Peyer's patch (tissue), 4 donors: ENCODE measurements at regions not wholly inside any gene's neighbourhood (a gene's known extent, or its start where the extent isn't known, plus 50 kb on each side); places are given as distances from the start of the nearest gene placed in this dataset.

Source experiments
- CTCF ChIP-seq, 6 experiments: fragments of 450-650 bp in 4 of 6; fragments of 200-600 bp in 2 of 6; sonication (generic) in 1 of 6; IDR thresholded peaks; one replicate each; pipeline ENCODE4 v1.5.1; 2017 to 2019; ENCODE audit warnings: antibody characterized with exemption in 6 of 6, mild to moderate bottlenecking in 3 of 6, moderate library complexity in 1 of 6
- POLR2A ChIP-seq, 2 donors: fragments of 450-650 bp; IDR thresholded peaks; one replicate each; pipeline ENCODE4 v1.5.1; 2017; ENCODE audit warnings: antibody characterized with exemption in 2 of 2, mild to moderate bottlenecking in 2 of 2, moderate library complexity in 2 of 2

- TF ChIP-seq CTCF (IDR thresholded peaks at IDR 0.05) (no peak), POLR2A (IDR thresholded peaks at IDR 0.05) (no peak)
Observed at GRCh38 chr2:43107679-43108078, 118.7 kb downstream of the ZFP36L2 start.
